HG03439 (cell line): ENCODE measurements at regions not wholly inside any gene's neighbourhood (a gene's known extent, or its start where the extent isn't known, plus 50 kb on each side); places are given as distances from the start of the nearest gene placed in this dataset.
"Not testable (repeated sequence)": the region's sequence is repeated elsewhere in the genome, so short reads cannot be mapped to it uniquely, and the experiment has no call there.

Source experiments
- ATAC-seq: cut with Tn5 transposase; IDR thresholded peaks from one replicate; pipeline ENCODE4 v1.9.1; 2021; ENCODE audit warnings: mild to moderate bottlenecking, moderate library complexity; ENCODE audit not compliant: unreplicated experiment

GRCh38 chr2:181789827-181790448 is 101.6 kb upstream of the ITPRID2 start:
- ATAC-seq: peak; percentile 51

DNA sequence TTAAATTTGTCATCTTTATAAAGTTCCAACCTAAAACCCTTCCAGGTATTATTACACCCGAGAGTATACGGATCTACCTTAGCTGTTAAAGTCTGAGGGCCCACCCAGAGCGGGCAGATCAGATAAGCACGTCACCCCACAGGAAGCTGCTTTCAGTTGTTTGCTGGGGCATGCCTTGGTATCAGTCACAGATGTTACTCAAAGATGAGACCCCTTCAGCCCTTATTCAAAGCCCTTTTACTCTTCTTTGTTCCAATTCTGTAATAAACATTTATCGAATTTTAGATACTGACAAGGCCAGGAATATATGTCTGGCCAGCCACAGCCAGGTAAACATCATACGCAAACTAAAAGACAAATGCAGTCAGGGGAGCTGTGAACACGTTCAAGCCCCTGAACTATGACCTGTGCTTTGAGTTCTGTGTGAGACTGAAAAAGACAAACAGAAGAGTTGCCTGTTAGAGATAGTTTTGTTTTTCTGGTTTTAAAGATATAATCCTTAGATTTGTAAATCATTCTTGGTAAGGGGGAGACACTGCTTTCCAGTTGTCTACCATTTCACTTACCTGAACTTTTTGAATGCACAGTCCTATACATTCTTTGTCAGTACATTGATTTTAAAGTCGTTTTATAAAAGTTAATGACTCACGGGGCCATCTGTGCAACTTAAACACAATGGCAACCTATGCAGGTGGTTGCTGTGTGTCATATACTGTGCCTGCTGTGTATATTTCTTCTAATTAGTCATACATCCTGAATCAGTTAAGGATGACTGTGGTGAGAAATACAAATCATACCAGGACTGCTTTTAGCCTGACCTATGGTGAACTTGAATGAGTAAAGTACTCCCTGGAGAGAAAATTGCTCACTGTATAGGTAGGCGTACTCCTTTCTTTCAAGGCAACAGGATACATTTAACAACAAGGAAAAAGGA is 100.5 kb upstream of the ITPRID2 start:
- ATAC-seq: peak; percentile 96

- no peak for ATAC-seq
Measured at GRCh38 chr2:181792906-181793305, 98.6 kb upstream of the ITPRID2 start.

DNA sequence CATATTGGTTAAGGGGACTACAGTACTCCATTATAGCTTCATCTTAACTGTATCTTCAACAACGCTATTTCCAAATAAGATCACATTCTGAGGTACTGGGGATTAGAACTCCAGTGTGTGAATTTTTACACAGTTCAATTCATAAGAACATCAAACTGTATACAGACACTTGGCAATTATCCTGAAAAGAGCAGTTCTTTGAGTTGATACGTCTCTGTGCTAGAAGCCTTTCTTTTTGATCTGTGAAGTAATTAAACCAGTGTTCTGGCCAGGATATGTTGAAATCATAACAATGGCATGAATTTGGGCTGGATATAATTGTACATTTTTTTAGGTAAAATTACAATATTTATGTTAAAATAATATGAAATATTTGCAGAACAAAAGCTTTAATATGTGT is 93.5 kb upstream of the ITPRID2 start:
- no peak for ATAC-seq

- ATAC-seq: not testable (repeated sequence)
Measured at GRCh38 chr2:181802300-181802699, 89.2 kb upstream of the ITPRID2 start.

GRCh38 chr2:181803903-181804799 is 87.4 kb upstream of the ITPRID2 start:
- not testable (repeated sequence) for ATAC-seq

GRCh38 chr2:181805228-181806038 is 86.1 kb upstream of the ITPRID2 start:
- no peak for ATAC-seq

- no peak for ATAC-seq
Measured at GRCh38 chr2:181806039-181806392, 85.5 kb upstream of the ITPRID2 start.

- no peak for ATAC-seq
Measured at GRCh38 chr2:181807526-181807925, 84.0 kb upstream of the ITPRID2 start.

- no peak for ATAC-seq
Measured at GRCh38 chr2:181810823-181811695, 80.5 kb upstream of the ITPRID2 start.

GRCh38 chr2:181812106-181812743 is 79.3 kb upstream of the ITPRID2 start:
- ATAC-seq: no peak

GRCh38 chr2:181814057-181814491 is 77.5 kb upstream of the ITPRID2 start:
- no peak for ATAC-seq

GRCh38 chr2:181817509-181817908 is 74.0 kb upstream of the ITPRID2 start:
- no peak for ATAC-seq

- ATAC-seq: no peak
Measured at GRCh38 chr2:181818058-181818680, 73.4 kb upstream of the ITPRID2 start.

DNA sequence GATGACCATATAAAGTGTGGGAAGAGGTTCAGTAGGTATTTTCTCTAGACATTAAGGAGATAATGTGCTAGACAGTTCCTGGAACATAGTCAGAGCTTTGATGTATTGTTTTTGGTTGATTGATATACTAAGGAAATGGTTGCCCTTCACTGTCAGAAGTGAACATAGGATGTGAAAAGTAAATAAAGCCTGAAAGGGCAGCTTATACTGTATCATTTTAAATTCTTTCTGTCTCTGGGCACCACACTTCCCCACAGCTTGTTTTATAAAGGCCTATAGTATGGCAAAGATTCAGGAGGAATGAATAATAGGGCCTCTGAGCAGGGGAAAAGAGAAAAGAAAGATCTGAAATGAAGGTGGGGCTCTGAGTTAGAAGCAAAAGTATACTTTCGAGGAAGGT is 72.7 kb upstream of the ITPRID2 start:
- no peak for ATAC-seq

DNA sequence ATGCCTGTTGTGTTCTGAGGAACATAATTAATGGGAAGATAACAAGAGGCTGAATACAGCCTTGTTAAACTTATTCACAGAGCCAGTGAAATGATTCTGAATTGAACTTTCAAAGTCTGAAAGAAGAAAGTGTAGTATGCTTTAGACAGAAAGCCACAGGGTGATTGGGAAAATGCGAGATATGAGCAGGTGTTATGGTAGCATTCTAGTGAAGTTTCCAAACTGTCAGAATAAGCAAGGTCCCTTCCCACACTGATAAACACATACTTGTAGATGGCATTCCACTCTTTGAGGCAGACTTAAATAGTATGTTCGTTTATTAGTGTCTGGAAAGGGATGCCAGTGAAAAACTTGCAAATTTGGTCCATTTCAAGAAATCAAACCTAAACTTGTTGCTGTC is 70.5 kb upstream of the ITPRID2 start:
- ATAC-seq: no peak

GRCh38 chr2:181822097-181822496 is 69.4 kb upstream of the ITPRID2 start:
- ATAC-seq: no peak

DNA sequence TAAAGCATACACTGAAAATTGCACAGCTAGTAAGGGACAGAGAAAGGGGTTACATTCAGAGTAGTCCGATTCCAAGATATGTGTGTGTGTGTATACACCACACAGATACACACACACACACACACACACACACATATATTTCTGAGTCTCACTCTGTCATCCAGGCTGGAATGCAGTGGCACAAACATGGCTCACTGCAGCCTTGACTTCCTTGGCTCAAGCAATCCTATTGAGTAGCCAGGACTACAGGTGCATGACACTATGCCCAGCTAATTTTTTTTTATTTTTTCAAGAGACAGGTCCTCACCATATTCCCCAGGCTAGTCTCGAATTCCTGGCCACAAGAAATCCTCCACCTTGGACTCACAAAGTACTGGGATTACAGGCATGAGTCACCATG is 68.1 kb upstream of the ITPRID2 start:
- ATAC-seq: no peak
